HG03066 (cell line): ENCODE measurements at regions not wholly inside any gene's neighbourhood (a gene's known extent, or its start where the extent isn't known, plus 50 kb on each side); places are given as distances from the start of the nearest gene placed in this dataset.

ENCODE experiments used
- ATAC-seq: cut with Tn5 transposase; IDR thresholded peaks from one replicate; pipeline ENCODE4 v1.9.1; 2021; ENCODE audit warnings: low read depth; ENCODE audit not compliant: unreplicated experiment

- no peak for ATAC-seq
These were observed 241.7 kb upstream of the CEP162 start for GRCh38 chr6:84469144-84469543.

- ATAC-seq = no peak
These were observed 239.9 kb upstream of the CEP162 start for GRCh38 chr6:84467296-84467695.

GRCh38 chr6:84466511-84466910 is 239.1 kb upstream of the CEP162 start:
- ATAC-seq = no peak

- ATAC-seq = no peak
These were observed 237.0 kb upstream of the CEP162 start for GRCh38 chr6:84464471-84464870.

- no peak for ATAC-seq
These were observed 235.3 kb upstream of the CEP162 start for GRCh38 chr6:84462698-84463097.

- no peak for ATAC-seq
These were observed 234.0 kb upstream of the CEP162 start for GRCh38 chr6:84461461-84461860.

GRCh38 chr6:84460491-84460890 is 233.0 kb upstream of the CEP162 start:
- ATAC-seq = no peak

- no peak for ATAC-seq
These were observed 232.0 kb upstream of the CEP162 start for GRCh38 chr6:84459401-84459800.

GRCh38 chr6:84458271-84458670 is 230.8 kb upstream of the CEP162 start:
- ATAC-seq = no peak

GRCh38 chr6:84457276-84457675 is 229.8 kb upstream of the CEP162 start:
- ATAC-seq = no peak

GRCh38 chr6:84456803-84457202 is 229.4 kb upstream of the CEP162 start:
- no peak for ATAC-seq

GRCh38 chr6:84455511-84456029 is 228.1 kb upstream of the CEP162 start:
- ATAC-seq = no peak

- no peak for ATAC-seq
These were observed 226.1 kb upstream of the CEP162 start for GRCh38 chr6:84453499-84453898.

- no peak for ATAC-seq
These were observed 222.6 kb upstream of the CEP162 start for GRCh38 chr6:84450018-84450417.

- no peak for ATAC-seq
These were observed 221.8 kb upstream of the CEP162 start for GRCh38 chr6:84449220-84449619.

GRCh38 chr6:84448331-84448730 is 220.9 kb upstream of the CEP162 start:
- ATAC-seq = no peak

GRCh38 chr6:84447651-84448050 is 220.2 kb upstream of the CEP162 start:
- ATAC-seq = no peak

- no peak for ATAC-seq
These were observed 217.6 kb upstream of the CEP162 start for GRCh38 chr6:84445068-84445467.

GRCh38 chr6:84442208-84442607 is 214.8 kb upstream of the CEP162 start:
- ATAC-seq = no peak

- no peak for ATAC-seq
These were observed 214.0 kb upstream of the CEP162 start for GRCh38 chr6:84441456-84441855.

GRCh38 chr6:84434550-84434949 is 207.1 kb upstream of the CEP162 start:
- no peak for ATAC-seq

GRCh38 chr6:84432619-84433018 is 205.2 kb upstream of the CEP162 start:
- no peak for ATAC-seq

- ATAC-seq = no peak
These were observed 201.0 kb upstream of the CEP162 start for GRCh38 chr6:84428300-84428907.
